Astrocyte of the cerebellum (primary cell): ENCODE measurements at regions not wholly inside any gene's neighbourhood (a gene's known extent, or its start where the extent isn't known, plus 50 kb on each side); places are given as distances from the start of the nearest gene placed in this dataset.
A peak's percentile ranks its signal among the peaks of the same experiment; 100 is the strongest.

Source experiments
- DNase-seq: peaks from one replicate; pipeline ENCODE4 v3.0.0-alpha.2; 2011; ENCODE audit warnings: low read depth
- H3K4me3 ChIP-seq: 2 replicates; pipeline ENCODE4 v1.5.1; 2011; ENCODE audit warnings: mild to moderate bottlenecking, low read depth, low read length, moderate library complexity
- in situ Hi-C: cut with HindIII; loops from 2 replicates; pipeline ENCODE4 v1.10.0; 2017; ENCODE audit warnings: low sequenced_read_pairs
- TF ChIP-seq, protein P1 (sequence below): IDR thresholded peaks from 2 replicates; pipeline ENCODE4 v1.5.1; 2012; ENCODE audit warnings: low read length, low read depth, moderate library complexity, mild to moderate bottlenecking; ENCODE audit errors: missing control alignments

DNA sequence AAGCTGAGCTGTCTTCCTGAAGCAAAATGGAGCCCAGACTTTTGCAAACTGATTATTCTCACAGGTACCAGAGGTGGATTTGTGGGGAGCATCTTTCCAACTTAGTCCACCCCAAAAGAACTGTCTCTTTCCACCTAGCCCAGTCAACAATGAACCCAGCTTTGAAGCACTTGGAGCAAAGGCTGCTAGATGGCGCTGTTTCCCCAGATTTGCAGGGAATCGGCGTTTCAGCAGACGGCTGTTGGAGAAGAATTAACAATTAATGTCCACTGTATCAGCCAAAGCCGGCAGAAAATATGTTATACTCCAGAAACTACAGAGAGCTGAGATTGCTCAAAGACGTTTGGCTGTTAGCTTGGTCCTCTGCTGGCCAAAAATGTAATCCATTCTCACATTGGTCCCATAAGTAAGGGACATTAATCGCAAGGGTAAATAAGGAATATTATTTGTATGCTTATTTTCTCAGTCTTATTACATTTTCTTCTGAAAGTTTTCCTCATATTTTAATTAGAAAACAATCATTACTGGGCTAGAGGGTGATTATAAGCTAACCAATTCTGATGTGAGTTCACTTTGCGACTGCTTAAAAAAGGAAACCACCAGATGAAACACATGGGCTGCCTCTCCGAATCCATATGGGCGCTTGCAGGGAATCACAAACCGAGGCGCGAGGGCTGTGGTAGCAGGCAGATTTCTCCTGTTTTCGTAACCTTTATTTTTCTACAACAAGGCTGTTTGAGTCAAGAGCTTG is 423.8 kb upstream of the MEX3C start:
- peak; percentile 73 for DNase-seq
- in situ Hi-C loops = no loop called here
- H3K4me3 ChIP-seq = no peak overlapping the region
- TF ChIP-seq, protein P1, sequence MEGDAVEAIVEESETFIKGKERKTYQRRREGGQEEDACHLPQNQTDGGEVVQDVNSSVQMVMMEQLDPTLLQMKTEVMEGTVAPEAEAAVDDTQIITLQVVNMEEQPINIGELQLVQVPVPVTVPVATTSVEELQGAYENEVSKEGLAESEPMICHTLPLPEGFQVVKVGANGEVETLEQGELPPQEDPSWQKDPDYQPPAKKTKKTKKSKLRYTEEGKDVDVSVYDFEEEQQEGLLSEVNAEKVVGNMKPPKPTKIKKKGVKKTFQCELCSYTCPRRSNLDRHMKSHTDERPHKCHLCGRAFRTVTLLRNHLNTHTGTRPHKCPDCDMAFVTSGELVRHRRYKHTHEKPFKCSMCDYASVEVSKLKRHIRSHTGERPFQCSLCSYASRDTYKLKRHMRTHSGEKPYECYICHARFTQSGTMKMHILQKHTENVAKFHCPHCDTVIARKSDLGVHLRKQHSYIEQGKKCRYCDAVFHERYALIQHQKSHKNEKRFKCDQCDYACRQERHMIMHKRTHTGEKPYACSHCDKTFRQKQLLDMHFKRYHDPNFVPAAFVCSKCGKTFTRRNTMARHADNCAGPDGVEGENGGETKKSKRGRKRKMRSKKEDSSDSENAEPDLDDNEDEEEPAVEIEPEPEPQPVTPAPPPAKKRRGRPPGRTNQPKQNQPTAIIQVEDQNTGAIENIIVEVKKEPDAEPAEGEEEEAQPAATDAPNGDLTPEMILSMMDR = peak; percentile 98

DNA sequence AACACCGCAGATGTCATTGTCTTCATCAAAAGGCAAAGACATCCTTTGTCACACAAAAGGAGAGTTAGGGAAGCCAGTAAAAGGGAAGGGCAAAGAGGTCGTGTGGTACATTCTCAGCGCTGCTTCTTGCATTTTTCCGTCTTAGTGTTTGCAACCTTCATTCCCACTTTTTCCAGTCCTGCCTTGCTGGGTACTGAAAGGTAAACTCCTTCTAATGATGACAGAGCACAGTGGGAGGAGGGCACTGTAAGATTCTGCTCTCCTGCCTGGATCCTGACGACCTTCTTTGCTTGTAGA is 424.3 kb upstream of the MEX3C start:
- DNase-seq = no peak
- TF ChIP-seq, protein P1 = no peak
- in situ Hi-C loops = no loop called here
- H3K4me3 ChIP-seq = no peak overlapping the region

DNA sequence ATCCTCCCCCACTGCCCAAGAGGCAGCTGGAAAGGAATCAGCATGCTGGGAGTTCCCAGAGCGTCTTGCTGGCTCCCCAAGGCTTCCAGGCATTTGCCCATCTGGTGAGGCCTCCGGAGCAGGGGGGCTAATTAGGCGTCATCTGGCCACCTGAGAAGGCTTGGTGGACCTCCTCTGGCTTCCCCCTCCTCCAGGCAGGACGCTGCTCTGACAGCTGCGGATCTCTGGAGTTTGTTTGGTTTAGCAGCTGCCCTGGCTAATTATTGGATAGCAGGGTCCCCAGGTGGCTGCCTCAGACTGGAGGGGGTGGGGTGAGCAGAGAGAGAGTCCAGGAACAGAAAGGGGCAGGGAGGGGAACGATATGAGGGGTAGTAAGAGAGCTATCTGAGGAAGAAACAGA is 425.2 kb upstream of the MEX3C start:
- in situ Hi-C loops = no loop called here
- DNase-seq = no peak
- H3K4me3 ChIP-seq = no peak overlapping the region
- TF ChIP-seq, protein P1 = no peak

DNA sequence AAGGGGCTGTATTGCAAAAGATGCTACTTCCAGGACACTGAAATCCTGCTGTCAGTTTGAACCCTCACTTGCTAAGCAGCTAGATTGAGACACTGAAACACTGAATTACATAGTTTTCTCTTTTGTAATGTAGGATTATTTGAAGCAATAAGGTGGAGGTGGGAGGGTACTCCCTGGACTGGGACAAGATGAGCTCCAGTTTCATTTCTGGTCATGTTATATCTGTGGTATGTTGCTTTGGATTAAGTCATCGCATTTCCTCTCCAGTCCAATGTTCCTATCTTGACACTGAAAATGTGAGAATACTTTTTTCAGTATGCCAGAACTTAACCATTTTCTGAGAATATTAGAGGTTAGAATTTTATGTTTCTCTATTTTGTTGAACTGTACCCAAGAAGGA is 426.2 kb upstream of the MEX3C start:
- TF ChIP-seq, protein P1 = no peak
- in situ Hi-C loops = no loop called here
- DNase-seq = no peak
- no peak overlapping the region for H3K4me3 ChIP-seq

DNA sequence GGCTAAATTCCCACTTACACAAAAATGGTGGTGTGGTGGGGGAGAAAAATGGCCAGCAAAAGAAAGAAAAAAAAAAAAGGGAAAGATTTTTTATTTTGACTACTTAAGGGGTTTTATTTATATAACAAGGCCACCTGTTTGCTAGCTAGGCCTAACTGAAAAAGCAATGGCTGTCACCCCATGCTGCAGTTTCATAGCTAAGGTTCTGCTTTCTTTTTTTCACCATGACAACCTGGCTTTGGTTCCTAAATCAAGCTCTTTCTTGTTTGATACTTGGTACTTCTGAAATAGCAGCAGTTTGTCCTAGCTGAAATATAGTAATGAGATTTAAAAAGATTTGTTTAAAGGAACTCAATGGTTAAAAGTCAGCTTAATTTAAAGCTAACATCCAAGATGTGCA is 433.2 kb upstream of the MEX3C start:
- DNase-seq = no peak
- in situ Hi-C loops = no loop called here
- H3K4me3 ChIP-seq = no peak overlapping the region
- TF ChIP-seq, protein P1 = no peak

DNA sequence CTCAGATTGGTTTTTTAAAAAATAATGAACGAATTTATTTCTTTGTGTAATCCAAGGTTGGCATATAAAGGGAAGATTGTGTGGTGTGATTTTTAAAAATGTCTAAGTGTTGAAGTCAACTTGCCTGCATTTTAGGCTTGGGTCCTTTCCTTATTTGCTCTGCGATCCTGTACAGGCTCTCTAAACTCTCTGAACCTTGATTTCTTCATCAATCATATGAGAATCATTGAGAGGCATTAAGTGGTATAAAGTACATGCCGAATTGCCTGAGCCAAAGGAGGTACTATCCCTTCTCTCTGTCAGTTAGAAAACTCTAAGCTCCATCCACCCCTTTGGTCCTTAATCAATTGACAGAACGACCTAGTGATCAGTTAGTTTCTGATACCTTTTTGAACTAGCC is 440.4 kb upstream of the MEX3C start:
- no peak for DNase-seq
- no peak overlapping the region for H3K4me3 ChIP-seq
- TF ChIP-seq, protein P1 = no peak
- in situ Hi-C loops = no loop called here
